ENCODE measurements at regions not wholly inside any gene's neighbourhood (a gene's known extent, or its start where the extent isn't known, plus 50 kb on each side); places are given as distances from the start of the nearest gene placed in this dataset.
A peak's percentile ranks its signal among the peaks of the same experiment; 100 is the strongest.

DNA sequence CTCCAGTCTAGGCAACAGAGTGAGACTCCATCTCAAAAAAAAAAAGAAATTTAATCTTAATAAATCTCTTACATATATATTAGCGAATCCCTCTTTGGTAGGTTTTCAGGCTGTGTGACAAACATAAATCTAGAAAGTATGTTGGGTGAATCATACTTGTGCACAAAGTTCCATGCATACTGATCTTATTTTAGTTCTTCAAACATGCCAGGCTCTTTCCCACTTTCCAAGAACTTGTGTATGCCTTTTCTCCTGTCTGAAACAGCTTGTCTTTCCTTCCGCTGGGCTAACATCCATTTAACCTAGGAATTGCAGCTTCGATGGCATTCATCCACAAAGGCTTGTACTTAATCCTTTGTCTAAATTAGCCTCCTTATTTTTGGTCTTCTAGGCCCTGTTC lies 156.6 kb upstream of the CASK start:
- H3K36me3 ChIP-seq (ENCODE audit: control insufficient read depth in 2 of 2, insufficient read depth in 2 of 2, low read length in 2 of 2), result no peaks in the 10 kb centered on the region
- H3K27ac ChIP-seq (ENCODE audit: low read depth in 2 of 2, low read length in 2 of 2), result no peak overlapping the region
- H3K9ac ChIP-seq (ENCODE audit: low read depth in 1 of 2, low read length in 2 of 2), result no peak overlapping the region
- no peak overlapping the region for H3K4me3 ChIP-seq (ENCODE audit: low read length in 2 of 2)
- no peaks in the 10 kb centered on the region for H3K9me3 ChIP-seq (ENCODE audit: control insufficient read depth in 2 of 2, low read length in 2 of 2)
- H3K27me3 ChIP-seq (ENCODE audit: control insufficient read depth in 2 of 2, insufficient read depth in 2 of 2, low read length in 2 of 2), result no peaks in the 10 kb centered on the region
- no peaks in the 10 kb centered on the region for H3K4me1 ChIP-seq (ENCODE audit: control insufficient read depth in 2 of 2, insufficient read depth in 2 of 2, low read length in 2 of 2)

DNA sequence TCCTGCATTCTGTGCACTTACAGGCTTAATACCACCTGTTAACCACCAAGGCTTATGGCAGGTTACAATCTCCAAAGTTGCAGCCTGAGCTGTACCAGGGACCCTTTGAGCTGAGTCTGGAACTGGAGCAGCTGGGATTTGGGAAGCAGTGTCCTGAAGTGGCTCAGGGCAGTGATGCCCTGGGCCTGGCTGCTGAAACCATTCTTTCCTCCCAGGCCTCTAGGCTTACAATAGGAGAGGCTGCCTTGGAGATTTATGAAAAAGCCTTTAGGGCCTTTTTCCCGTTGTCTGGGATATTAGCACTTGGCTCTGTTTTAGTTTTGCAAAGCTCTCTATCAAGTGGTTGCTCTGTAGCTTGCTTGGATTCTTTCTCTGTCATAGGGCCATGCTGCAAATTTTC lies 154.3 kb upstream of the CASK start:
- H3K27me3 ChIP-seq (ENCODE audit: control insufficient read depth in 2 of 2, insufficient read depth in 2 of 2, low read length in 2 of 2), result no peaks in the 10 kb centered on the region
- no peak overlapping the region for H3K9ac ChIP-seq (ENCODE audit: low read depth in 1 of 2, low read length in 2 of 2)
- H3K4me1 ChIP-seq (ENCODE audit: control insufficient read depth in 2 of 2, insufficient read depth in 2 of 2, low read length in 2 of 2), result peaks cover 0 to 2% of the 10 kb centered on the region in 2 donors
- no peaks in the 10 kb centered on the region for H3K9me3 ChIP-seq (ENCODE audit: control insufficient read depth in 2 of 2, low read length in 2 of 2)
- no peaks in the 10 kb centered on the region for H3K36me3 ChIP-seq (ENCODE audit: control insufficient read depth in 2 of 2, insufficient read depth in 2 of 2, low read length in 2 of 2)
- H3K27ac ChIP-seq (ENCODE audit: low read depth in 2 of 2, low read length in 2 of 2), result no peak overlapping the region
- H3K4me3 ChIP-seq (ENCODE audit: low read length in 2 of 2), result no peak overlapping the region

DNA sequence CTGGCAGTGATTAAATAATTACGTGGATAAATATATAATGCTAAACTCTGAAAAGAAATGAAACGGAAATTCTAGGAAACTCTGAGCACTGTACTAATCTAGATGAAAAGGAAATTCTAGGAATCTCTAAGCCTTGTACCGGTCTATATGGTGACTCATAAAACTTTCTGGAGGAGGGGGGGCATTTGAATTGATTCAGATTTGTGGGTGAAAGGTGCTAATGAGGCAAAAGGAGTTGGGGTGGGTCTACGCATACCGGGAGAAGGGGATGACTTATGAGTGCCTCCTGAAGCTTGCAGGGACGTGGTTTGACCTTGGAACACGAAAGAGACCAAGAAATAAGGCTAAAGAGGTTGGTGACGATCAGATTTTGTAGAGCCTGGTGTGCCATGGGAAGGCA lies 151.7 kb upstream of the CASK start:
- Histone ChIP-seq H3K4me3 (ENCODE audit: low read length in 2 of 2) (no peak overlapping the region), H3K27me3 (ENCODE audit: control insufficient read depth in 2 of 2, insufficient read depth in 2 of 2, low read length in 2 of 2) (no peaks in the 10 kb centered on the region), H3K36me3 (ENCODE audit: control insufficient read depth in 2 of 2, insufficient read depth in 2 of 2, low read length in 2 of 2) (no peaks in the 10 kb centered on the region), H3K27ac (ENCODE audit: low read depth in 2 of 2, low read length in 2 of 2) (no peak overlapping the region), H3K9ac (ENCODE audit: low read depth in 1 of 2, low read length in 2 of 2) (no peak overlapping the region), H3K9me3 (ENCODE audit: control insufficient read depth in 2 of 2, low read length in 2 of 2) (no peaks in the 10 kb centered on the region), H3K4me1 (ENCODE audit: control insufficient read depth in 2 of 2, insufficient read depth in 2 of 2, low read length in 2 of 2) (peaks cover 0 to 2% of the 10 kb centered on the region in 2 donors)

DNA sequence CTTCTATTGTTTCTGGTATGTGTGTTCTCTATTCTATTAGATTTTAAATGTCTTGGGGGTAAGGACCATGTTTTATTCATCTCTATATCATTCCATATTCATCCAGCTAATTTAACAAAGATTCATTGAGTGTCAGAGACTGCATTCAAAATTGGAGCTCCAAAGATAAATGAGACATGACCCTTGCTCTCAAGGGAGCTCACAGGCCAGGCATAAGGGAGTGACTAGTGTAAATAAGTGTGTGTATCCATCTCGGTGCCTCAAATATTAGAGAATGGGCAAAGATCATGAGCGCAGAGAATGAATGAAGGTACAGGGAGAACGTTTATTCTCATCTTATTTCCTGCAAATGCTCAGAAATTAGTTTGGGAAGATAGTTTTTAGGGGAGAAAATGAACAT lies 150.1 kb upstream of the CASK start:
- Histone ChIP-seq H3K27ac (ENCODE audit: low read depth in 2 of 2, low read length in 2 of 2) (no peak overlapping the region), H3K27me3 (ENCODE audit: control insufficient read depth in 2 of 2, insufficient read depth in 2 of 2, low read length in 2 of 2) (no peaks in the 10 kb centered on the region), H3K36me3 (ENCODE audit: control insufficient read depth in 2 of 2, insufficient read depth in 2 of 2, low read length in 2 of 2) (no peaks in the 10 kb centered on the region), H3K9ac (ENCODE audit: low read depth in 1 of 2, low read length in 2 of 2) (no peak overlapping the region), H3K9me3 (ENCODE audit: control insufficient read depth in 2 of 2, low read length in 2 of 2) (no peaks in the 10 kb centered on the region), H3K4me1 (ENCODE audit: control insufficient read depth in 2 of 2, insufficient read depth in 2 of 2, low read length in 2 of 2) (peaks cover 0 to 2% of the 10 kb centered on the region in 2 donors), H3K4me3 (ENCODE audit: low read length in 2 of 2) (no peak overlapping the region)

DNA sequence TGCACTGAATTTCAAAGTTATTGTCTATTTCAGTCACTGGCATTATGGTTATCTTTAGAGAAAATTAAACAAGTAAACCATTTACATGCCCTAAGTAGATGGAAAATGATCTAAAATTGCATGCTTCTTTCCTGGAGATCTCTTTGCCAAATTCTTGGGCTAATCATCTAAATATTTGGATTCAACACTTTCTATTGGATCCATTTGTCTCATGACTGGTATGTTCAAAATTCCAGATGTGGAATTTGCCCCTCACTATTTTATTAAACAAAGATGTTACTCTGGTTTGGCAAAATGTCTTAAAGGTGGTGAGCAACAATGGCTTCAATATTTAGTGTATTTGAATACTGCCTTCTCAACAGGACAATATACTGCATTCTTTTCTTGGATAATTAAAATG lies 147.5 kb upstream of the CASK start:
- Histone ChIP-seq H3K36me3 (ENCODE audit: control insufficient read depth in 2 of 2, insufficient read depth in 2 of 2, low read length in 2 of 2) (no peaks in the 10 kb centered on the region), H3K27ac (ENCODE audit: low read depth in 2 of 2, low read length in 2 of 2) (no peak overlapping the region), H3K9ac (ENCODE audit: low read depth in 1 of 2, low read length in 2 of 2) (no peak overlapping the region), H3K4me3 (ENCODE audit: low read length in 2 of 2) (no peak overlapping the region), H3K9me3 (ENCODE audit: control insufficient read depth in 2 of 2, low read length in 2 of 2) (no peaks in the 10 kb centered on the region), H3K27me3 (ENCODE audit: control insufficient read depth in 2 of 2, insufficient read depth in 2 of 2, low read length in 2 of 2) (peaks cover 0 to 3% of the 10 kb centered on the region in 2 donors), H3K4me1 (ENCODE audit: control insufficient read depth in 2 of 2, insufficient read depth in 2 of 2, low read length in 2 of 2) (peaks cover 0 to 2% of the 10 kb centered on the region in 2 donors)

DNA sequence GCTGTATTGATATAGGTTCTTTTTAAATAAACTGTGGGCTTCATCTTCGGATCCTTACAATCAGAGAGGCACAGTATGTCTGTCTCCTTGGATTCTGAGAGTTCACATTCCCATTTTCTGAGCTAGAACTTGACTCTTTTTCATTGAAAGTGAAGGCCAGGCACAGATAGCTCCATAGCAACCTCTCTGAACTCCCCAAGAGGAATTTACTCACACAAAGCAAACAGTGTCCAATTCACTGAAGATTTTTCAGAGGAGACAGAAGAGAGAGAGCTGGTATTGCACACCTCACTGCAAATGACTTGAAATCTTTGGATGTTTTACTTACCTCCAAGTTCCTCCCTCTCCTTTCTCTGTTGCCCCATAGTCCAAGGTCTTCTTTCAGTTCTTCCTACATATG lies 130.9 kb upstream of the CASK start:
- Histone ChIP-seq H3K9ac (ENCODE audit: low read depth in 1 of 2, low read length in 2 of 2) (no peak overlapping the region), H3K4me3 (ENCODE audit: low read length in 2 of 2) (no peak overlapping the region), H3K27ac (ENCODE audit: low read depth in 2 of 2, low read length in 2 of 2) (no peak overlapping the region), H3K4me1 (ENCODE audit: control insufficient read depth in 2 of 2, insufficient read depth in 2 of 2, low read length in 2 of 2) (no peaks in the 10 kb centered on the region), H3K27me3 (ENCODE audit: control insufficient read depth in 2 of 2, insufficient read depth in 2 of 2, low read length in 2 of 2) (no peaks in the 10 kb centered on the region), H3K9me3 (ENCODE audit: control insufficient read depth in 2 of 2, low read length in 2 of 2) (no peaks in the 10 kb centered on the region), H3K36me3 (ENCODE audit: control insufficient read depth in 2 of 2, insufficient read depth in 2 of 2, low read length in 2 of 2) (no peaks in the 10 kb centered on the region)

DNA sequence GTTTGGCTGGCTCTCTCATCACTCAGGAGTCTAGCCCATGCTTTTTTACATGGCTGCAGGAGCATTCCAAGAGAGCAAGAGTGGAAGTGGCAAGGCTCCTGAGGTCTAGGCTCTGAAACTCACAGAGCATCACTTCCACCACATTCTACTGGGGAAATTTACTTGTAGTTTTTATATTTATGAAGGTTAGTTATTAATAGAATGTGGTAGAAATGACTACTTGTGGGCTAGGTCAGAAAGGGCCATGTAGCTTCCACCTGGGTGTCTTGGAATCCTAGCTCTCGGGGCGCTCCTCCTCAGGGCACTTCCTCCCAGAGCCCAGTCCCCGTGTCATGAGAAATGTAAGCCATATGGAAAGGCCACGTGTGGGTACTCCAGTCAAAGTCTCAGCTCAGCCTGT lies 127.0 kb upstream of the CASK start:
- H3K4me3 ChIP-seq (ENCODE audit: low read length in 2 of 2), result no peak overlapping the region
- no peaks in the 10 kb centered on the region for H3K27me3 ChIP-seq (ENCODE audit: control insufficient read depth in 2 of 2, insufficient read depth in 2 of 2, low read length in 2 of 2)
- no peaks in the 10 kb centered on the region for H3K4me1 ChIP-seq (ENCODE audit: control insufficient read depth in 2 of 2, insufficient read depth in 2 of 2, low read length in 2 of 2)
- no peak overlapping the region for H3K27ac ChIP-seq (ENCODE audit: low read depth in 2 of 2, low read length in 2 of 2)
- no peak overlapping the region for H3K9ac ChIP-seq (ENCODE audit: low read depth in 1 of 2, low read length in 2 of 2)
- no peaks in the 10 kb centered on the region for H3K9me3 ChIP-seq (ENCODE audit: control insufficient read depth in 2 of 2, low read length in 2 of 2)
- no peaks in the 10 kb centered on the region for H3K36me3 ChIP-seq (ENCODE audit: control insufficient read depth in 2 of 2, insufficient read depth in 2 of 2, low read length in 2 of 2)

DNA sequence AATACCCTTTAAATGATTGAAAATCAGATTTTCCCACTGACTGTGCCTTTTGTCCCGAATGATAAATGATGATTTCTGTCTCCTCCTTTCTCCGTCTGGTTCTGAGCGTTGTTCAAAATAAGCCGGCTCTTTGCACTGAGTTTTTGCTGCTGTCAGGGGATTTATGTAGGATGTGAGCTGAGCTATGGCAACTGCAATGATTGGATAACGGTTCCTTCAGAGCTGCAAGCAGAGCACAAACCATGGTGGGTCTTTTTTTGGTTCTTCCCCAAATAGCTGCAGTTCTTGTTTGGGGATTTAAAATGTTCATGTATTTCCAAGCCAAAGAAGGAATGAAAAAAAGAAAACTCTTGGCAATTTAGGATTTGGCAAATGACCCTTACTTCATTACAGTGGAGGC lies 124.5 kb upstream of the CASK start:
- Histone ChIP-seq H3K4me1 (ENCODE audit: control insufficient read depth in 2 of 2, insufficient read depth in 2 of 2, low read length in 2 of 2) (no peaks in the 10 kb centered on the region), H3K9me3 (ENCODE audit: control insufficient read depth in 2 of 2, low read length in 2 of 2) (no peaks in the 10 kb centered on the region), H3K4me3 (ENCODE audit: low read length in 2 of 2) (no peak overlapping the region), H3K27ac (ENCODE audit: low read depth in 2 of 2, low read length in 2 of 2) (no peak overlapping the region), H3K27me3 (ENCODE audit: control insufficient read depth in 2 of 2, insufficient read depth in 2 of 2, low read length in 2 of 2) (no peaks in the 10 kb centered on the region), H3K9ac (ENCODE audit: low read depth in 1 of 2, low read length in 2 of 2) (no peak overlapping the region), H3K36me3 (ENCODE audit: control insufficient read depth in 2 of 2, insufficient read depth in 2 of 2, low read length in 2 of 2) (no peaks in the 10 kb centered on the region)

DNA sequence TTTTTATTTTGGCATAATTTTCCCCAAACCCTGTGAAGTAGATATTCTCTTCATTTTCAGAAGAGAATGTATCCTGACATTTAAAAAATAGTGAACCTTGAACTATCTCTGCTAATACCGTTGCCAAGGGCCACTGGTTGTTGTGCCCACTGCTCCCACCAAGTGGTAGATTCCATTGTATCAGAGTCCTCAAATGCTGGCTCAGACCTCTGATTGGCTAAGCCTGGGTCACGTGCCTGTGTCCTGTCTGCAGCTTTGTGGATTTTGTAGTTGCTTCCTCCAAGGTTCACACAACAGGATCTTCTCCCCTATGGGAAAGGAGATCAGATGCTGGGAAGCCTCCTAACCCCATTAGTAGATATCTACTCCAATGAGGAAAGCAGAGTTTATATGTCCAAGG lies 104.8 kb upstream of the CASK start:
- Histone ChIP-seq H3K36me3 (ENCODE audit: control insufficient read depth in 2 of 2, insufficient read depth in 2 of 2, low read length in 2 of 2) (no peaks in the 10 kb centered on the region), H3K27ac (ENCODE audit: low read depth in 2 of 2, low read length in 2 of 2) (no peak overlapping the region), H3K9me3 (ENCODE audit: control insufficient read depth in 2 of 2, low read length in 2 of 2) (no peaks in the 10 kb centered on the region), H3K9ac (ENCODE audit: low read depth in 1 of 2, low read length in 2 of 2) (no peak overlapping the region), H3K27me3 (ENCODE audit: control insufficient read depth in 2 of 2, insufficient read depth in 2 of 2, low read length in 2 of 2) (no peaks in the 10 kb centered on the region), H3K4me1 (ENCODE audit: control insufficient read depth in 2 of 2, insufficient read depth in 2 of 2, low read length in 2 of 2) (no peaks in the 10 kb centered on the region), H3K4me3 (ENCODE audit: low read length in 2 of 2) (no peak overlapping the region)

DNA sequence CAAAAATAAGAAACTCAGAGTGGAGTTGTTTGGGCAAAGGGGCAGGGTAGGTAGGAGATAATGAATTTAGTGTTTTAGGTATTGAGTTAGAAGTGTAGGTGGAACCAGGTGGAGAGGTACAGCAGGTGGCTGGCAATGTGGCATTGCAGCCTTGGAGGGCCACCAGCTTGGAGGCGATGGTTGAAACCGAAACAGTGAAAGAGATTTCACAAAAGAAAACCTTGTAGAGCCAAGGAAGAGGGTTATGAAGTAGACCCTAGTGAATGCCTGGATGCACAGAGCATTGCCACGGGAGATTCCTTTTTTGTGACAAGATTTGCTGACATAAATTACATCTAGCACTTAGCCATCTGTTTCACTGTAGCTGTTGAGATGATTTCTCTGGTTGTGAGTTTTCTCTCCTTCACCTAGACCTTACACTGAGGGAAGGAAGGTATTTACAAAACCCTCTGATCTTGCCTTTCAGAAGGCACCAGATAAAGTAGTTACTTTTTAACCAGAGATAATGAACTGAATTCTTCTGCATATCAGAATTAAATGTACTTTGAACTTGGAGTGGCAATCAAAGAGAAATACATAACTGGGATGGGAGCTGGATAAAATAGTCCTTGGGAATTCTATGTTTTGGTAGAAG lies 104.1 kb upstream of the CASK start:
- H3K27ac ChIP-seq (ENCODE audit: low read depth in 2 of 2, low read length in 2 of 2), result peak overlapping the region; percentile 16 to 29
- H3K9ac ChIP-seq (ENCODE audit: low read depth in 1 of 2, low read length in 2 of 2), result no peak overlapping the region

DNA sequence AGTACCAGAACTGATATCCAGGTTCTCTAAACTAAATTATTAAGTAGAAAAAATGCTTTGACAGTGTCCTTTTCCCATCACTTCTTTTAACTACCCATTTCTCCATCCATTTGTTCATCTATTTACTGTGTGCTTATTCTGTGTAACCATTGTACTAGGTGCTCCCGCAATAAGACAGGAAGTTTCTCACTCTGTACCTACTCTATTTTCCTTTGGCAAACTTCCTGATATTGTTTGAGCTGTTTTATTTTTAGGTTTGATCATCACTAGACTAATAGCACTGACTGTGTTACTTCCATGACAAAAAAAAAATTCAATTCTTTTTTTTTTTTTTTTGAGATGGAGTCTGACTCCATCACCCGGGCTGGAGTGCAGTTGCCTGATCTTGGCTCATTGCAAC lies 102.5 kb upstream of the CASK start:
- Histone ChIP-seq H3K9me3 (ENCODE audit: control insufficient read depth in 2 of 2, low read length in 2 of 2) (no peaks in the 10 kb centered on the region), H3K4me3 (ENCODE audit: low read length in 2 of 2) (no peak overlapping the region), H3K36me3 (ENCODE audit: control insufficient read depth in 2 of 2, insufficient read depth in 2 of 2, low read length in 2 of 2) (no peaks in the 10 kb centered on the region), H3K4me1 (ENCODE audit: control insufficient read depth in 2 of 2, insufficient read depth in 2 of 2, low read length in 2 of 2) (no peaks in the 10 kb centered on the region), H3K9ac (ENCODE audit: low read depth in 1 of 2, low read length in 2 of 2) (no peak overlapping the region), H3K27ac (ENCODE audit: low read depth in 2 of 2, low read length in 2 of 2) (no peak overlapping the region), H3K27me3 (ENCODE audit: control insufficient read depth in 2 of 2, insufficient read depth in 2 of 2, low read length in 2 of 2) (no peaks in the 10 kb centered on the region)

More for the DNA sequence above, 104.1 kb upstream of the CASK start:
- H3K27me3 ChIP-seq (ENCODE audit: control insufficient read depth in 2 of 2, insufficient read depth in 2 of 2, low read length in 2 of 2), result no peaks in the 10 kb centered on the region
- H3K4me1 ChIP-seq (ENCODE audit: control insufficient read depth in 2 of 2, insufficient read depth in 2 of 2, low read length in 2 of 2), result no peaks in the 10 kb centered on the region
- H3K9me3 ChIP-seq (ENCODE audit: control insufficient read depth in 2 of 2, low read length in 2 of 2), result no peaks in the 10 kb centered on the region
- no peaks in the 10 kb centered on the region for H3K36me3 ChIP-seq (ENCODE audit: control insufficient read depth in 2 of 2, insufficient read depth in 2 of 2, low read length in 2 of 2)
- H3K4me3 ChIP-seq (ENCODE audit: low read length in 2 of 2), result peak overlapping the region in 1 of 2 donors; percentile 51

All from mucosa of rectum (tissue), 2 donors.